Mucosa of rectum (tissue), 2 donors: ENCODE measurements at regions not wholly inside any gene's neighbourhood (a gene's known extent, or its start where the extent isn't known, plus 50 kb on each side); places are given as distances from the start of the nearest gene placed in this dataset.

Experiments
- H3K27ac ChIP-seq, 2 donors: one replicate each; pipeline ENCODE4 v1.7.0; 2013; ENCODE audit warnings: inconsistent platforms in 2 of 2, low read depth in 2 of 2, low read length in 2 of 2
- H3K27me3 ChIP-seq, 2 donors: one replicate each; pipeline ENCODE4 v1.7.0; 2013; ENCODE audit warnings: low read length in 2 of 2; ENCODE audit not compliant: control insufficient read depth in 2 of 2, insufficient read depth in 2 of 2
- H3K36me3 ChIP-seq, 2 donors: one replicate each; pipeline ENCODE4 v1.7.0; 2013; ENCODE audit warnings: low read length in 2 of 2; ENCODE audit not compliant: control insufficient read depth in 2 of 2, insufficient read depth in 2 of 2
- H3K4me1 ChIP-seq, 2 donors: one replicate each; pipeline ENCODE4 v1.7.0; 2013; ENCODE audit warnings: low read length in 2 of 2, mild to moderate bottlenecking in 1 of 2; ENCODE audit not compliant: control insufficient read depth in 2 of 2, insufficient read depth in 2 of 2
- H3K4me3 ChIP-seq, 2 donors: one replicate each; pipeline ENCODE4 v1.7.0; 2013; ENCODE audit warnings: low read length in 2 of 2
- H3K9ac ChIP-seq, 2 donors: one replicate each; pipeline ENCODE4 v1.7.0; 2013; ENCODE audit warnings: low read length in 2 of 2, low read depth in 1 of 2, mild to moderate bottlenecking in 1 of 2
- H3K9me3 ChIP-seq, 2 donors: one replicate each; pipeline ENCODE4 v1.7.0; 2013; ENCODE audit warnings: low read length in 2 of 2; ENCODE audit not compliant: control insufficient read depth in 2 of 2
- donor health status: healthy.
- donor health status: Normal muscosa, but diverticular disease.

DNA sequence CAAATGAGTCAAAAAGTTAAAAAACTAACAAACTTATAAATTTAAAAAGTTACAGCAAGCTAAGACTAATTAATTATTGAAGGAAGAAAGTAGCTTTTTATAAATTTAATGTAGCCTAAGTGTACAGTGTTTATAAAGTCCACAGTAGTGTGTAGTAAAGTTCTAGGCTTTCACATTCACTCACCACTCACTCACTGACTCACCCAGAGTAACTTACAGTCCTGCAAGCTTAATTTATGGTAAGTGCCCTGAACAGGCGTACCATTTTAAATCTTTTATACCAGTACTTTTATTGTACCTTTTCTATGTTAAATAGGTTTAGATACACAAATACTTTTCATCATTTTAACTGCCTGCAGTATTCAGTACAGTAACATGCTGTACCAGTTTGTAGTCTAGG is 80.0 kb upstream of the C9orf72 start:
- Histone ChIP-seq H3K9me3 (no peaks in the 10 kb centered on the region), H3K4me3 (no peak overlapping the region), H3K36me3 (no peaks in the 10 kb centered on the region), H3K9ac (no peak overlapping the region), H3K4me1 (peaks cover 8 to 11% of the 10 kb centered on the region in 2 donors), H3K27ac (no peak overlapping the region), H3K27me3 (no peaks in the 10 kb centered on the region)

DNA sequence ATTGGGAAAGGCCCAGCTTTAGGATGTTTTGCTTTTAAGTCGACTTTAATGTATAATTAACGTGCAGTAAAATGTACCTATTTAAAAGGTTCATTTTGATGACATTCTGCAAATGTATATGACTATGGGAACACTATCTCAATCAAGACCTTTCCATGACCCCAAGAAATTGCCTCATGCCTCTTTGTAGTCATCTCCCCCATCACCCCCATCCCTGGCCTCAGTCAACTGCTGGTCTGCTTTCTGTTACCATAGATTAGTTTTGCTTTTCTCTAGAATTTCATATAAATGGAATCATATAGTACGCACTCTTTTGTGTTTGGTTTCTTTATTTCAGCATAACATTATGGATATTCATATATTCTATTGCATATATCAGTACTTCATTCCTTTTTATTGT is 80.7 kb upstream of the C9orf72 start:
- Histone ChIP-seq H3K36me3 (no peaks in the 10 kb centered on the region), H3K4me1 (peaks cover 8 to 11% of the 10 kb centered on the region in 2 donors), H3K9ac (no peak overlapping the region), H3K4me3 (no peak overlapping the region), H3K9me3 (no peaks in the 10 kb centered on the region), H3K27ac (no peak overlapping the region), H3K27me3 (no peaks in the 10 kb centered on the region)

GRCh38 chr9:27654629-27655285 is 81.5 kb upstream of the C9orf72 start:
- Histone ChIP-seq H3K4me3 (no peak overlapping the region), H3K9ac (no peak overlapping the region)

GRCh38 chr9:27655441-27655840 is 82.2 kb upstream of the C9orf72 start:
- Histone ChIP-seq H3K36me3 (no peaks in the 10 kb centered on the region), H3K27me3 (no peaks in the 10 kb centered on the region), H3K9ac (no peak overlapping the region), H3K27ac (no peak overlapping the region), H3K4me3 (no peak overlapping the region), H3K4me1 (peaks cover 8 to 11% of the 10 kb centered on the region in 2 donors), H3K9me3 (no peaks in the 10 kb centered on the region)

More at GRCh38 chr9:27654629-27655285, 81.5 kb upstream of the C9orf72 start:
- Histone ChIP-seq H3K4me1 (peaks cover 8 to 11% of the 10 kb centered on the region in 2 donors), H3K27me3 (no peaks in the 10 kb centered on the region), H3K27ac (peak overlapping the region; percentile 45 to 64), H3K36me3 (no peaks in the 10 kb centered on the region), H3K9me3 (no peaks in the 10 kb centered on the region)

DNA sequence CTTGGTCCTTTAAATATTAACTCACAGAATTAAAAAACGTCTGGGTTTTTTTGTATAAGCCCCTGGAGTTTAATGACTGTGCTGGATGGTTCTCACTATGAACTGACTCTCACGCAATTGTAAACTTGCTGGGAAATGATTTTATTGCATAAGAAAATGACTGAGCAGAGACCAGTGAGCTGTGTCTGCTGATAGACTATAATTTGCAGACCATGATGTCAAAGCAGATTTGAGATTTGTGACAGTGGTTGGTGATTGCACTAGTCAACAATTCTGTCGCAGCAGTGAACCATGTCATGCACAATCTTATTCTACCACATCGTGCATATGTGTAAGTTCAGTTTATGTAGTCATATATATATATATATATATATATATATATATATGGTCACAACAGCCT is 85.7 kb upstream of the C9orf72 start:
- no peak overlapping the region for H3K9ac ChIP-seq
- H3K27ac ChIP-seq: no peak overlapping the region
- peaks cover 8 to 9% of the 10 kb centered on the region in 2 donors for H3K4me1 ChIP-seq
- no peaks in the 10 kb centered on the region for H3K27me3 ChIP-seq
- H3K4me3 ChIP-seq: no peak overlapping the region
- H3K36me3 ChIP-seq: no peaks in the 10 kb centered on the region
- no peaks in the 10 kb centered on the region for H3K9me3 ChIP-seq

DNA sequence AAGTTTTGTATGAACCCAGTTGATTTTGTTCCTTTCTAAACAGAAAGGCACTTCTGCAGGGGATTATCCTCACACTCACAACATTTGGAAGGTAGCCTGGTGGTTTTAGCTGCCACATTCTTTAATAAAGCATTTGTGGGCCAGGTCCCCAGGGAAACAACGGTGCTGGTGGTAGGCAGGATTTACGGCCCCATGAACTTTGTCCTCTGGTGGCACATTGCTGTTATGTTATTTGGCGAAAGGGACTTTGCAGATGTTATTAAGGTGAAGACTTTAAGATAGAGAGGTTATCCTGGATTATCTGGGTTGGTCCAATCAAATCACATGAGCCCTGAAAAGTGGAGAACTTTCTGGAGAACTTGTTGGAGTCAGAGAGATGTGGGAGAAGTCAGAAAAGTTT is 86.3 kb upstream of the C9orf72 start:
- no peaks in the 10 kb centered on the region for H3K27me3 ChIP-seq
- H3K27ac ChIP-seq: no peak overlapping the region
- H3K9me3 ChIP-seq: no peaks in the 10 kb centered on the region
- H3K4me3 ChIP-seq: no peak overlapping the region
- H3K4me1 ChIP-seq: peaks cover 8 to 11% of the 10 kb centered on the region in 2 donors
- no peaks in the 10 kb centered on the region for H3K36me3 ChIP-seq
- H3K9ac ChIP-seq: no peak overlapping the region

GRCh38 chr9:27660148-27660547 is 86.9 kb upstream of the C9orf72 start:
- H3K36me3 ChIP-seq: no peaks in the 10 kb centered on the region
- no peaks in the 10 kb centered on the region for H3K9me3 ChIP-seq
- H3K4me1 ChIP-seq: peaks cover 5 to 8% of the 10 kb centered on the region in 2 donors
- H3K27me3 ChIP-seq: no peaks in the 10 kb centered on the region
- H3K4me3 ChIP-seq: no peak overlapping the region
- no peak overlapping the region for H3K27ac ChIP-seq
- no peak overlapping the region for H3K9ac ChIP-seq

- Histone ChIP-seq H3K27me3 (no peaks in the 10 kb centered on the region), H3K4me1 (peaks cover 6% of the 10 kb centered on the region in 2 donors), H3K36me3 (no peaks in the 10 kb centered on the region), H3K9ac (no peak overlapping the region), H3K4me3 (no peak overlapping the region), H3K27ac (peak overlapping the region; percentile 79 to 87), H3K9me3 (no peaks in the 10 kb centered on the region)
Observed at GRCh38 chr9:27663526-27663925, 90.2 kb upstream of the C9orf72 start.

DNA sequence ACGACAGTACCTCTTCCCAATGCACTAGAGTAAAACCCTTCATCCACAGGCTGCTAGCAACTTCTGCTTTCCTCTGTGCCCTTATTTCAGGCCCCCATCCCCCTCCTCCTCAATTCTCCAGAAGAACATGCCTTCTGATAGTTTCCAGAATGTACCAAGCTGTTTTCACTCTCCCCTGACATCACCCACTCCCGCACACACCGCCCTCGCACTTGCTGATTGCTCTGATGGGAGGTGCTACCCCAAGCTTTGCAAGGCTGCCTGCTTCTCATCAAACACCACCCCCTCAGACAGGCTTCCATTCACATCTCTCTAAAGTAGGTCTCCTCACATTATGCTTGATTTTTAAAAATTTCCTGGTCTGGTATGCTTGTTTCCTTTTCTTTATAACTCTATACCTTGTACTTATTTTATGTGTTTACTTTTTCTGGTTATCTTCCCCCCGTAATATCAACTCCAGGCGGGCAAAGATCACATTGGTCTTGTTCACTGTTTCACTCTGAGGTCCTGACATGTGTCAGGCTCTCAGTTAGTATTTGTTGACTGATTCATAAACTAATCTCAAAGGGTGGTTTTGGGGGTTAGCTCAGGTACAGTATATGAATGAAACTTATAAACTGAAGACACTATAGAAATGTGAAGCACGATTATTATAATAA is 91.0 kb upstream of the C9orf72 start:
- H3K4me3 ChIP-seq: peak overlapping the region; percentile 29 to 37
- H3K27me3 ChIP-seq: no peaks in the 10 kb centered on the region
- peaks cover 6% of the 10 kb centered on the region in 2 donors for H3K4me1 ChIP-seq
- H3K36me3 ChIP-seq: no peaks in the 10 kb centered on the region
- H3K9ac ChIP-seq: peak overlapping the region in 1 of 2 donors; percentile 45
- no peaks in the 10 kb centered on the region for H3K9me3 ChIP-seq
- H3K27ac ChIP-seq: peak overlapping the region; percentile 79 to 87

GRCh38 chr9:27665136-27665535 is 91.9 kb upstream of the C9orf72 start:
- no peaks in the 10 kb centered on the region for H3K36me3 ChIP-seq
- H3K4me3 ChIP-seq: peak overlapping the region; percentile 29 to 37
- no peak overlapping the region for H3K9ac ChIP-seq
- no peaks in the 10 kb centered on the region for H3K27me3 ChIP-seq
- H3K4me1 ChIP-seq: peaks cover 6% of the 10 kb centered on the region in 2 donors
- peak overlapping the region; percentile 79 to 87 for H3K27ac ChIP-seq
- no peaks in the 10 kb centered on the region for H3K9me3 ChIP-seq
